Tibial nerve (tissue), 4 donors: ENCODE measurements at regions not wholly inside any gene's neighbourhood (a gene's known extent, or its start where the extent isn't known, plus 50 kb on each side); places are given as distances from the start of the nearest gene placed in this dataset.

Source experiments
- EP300 ChIP-seq, 2 donors: sonication (generic); formaldehyde crosslinking; IDR thresholded peaks; one replicate each; pipeline ENCODE4 v1.6.1; 2017; ENCODE audit warnings: antibody characterized with exemption in 2 of 2, mild to moderate bottlenecking in 1 of 2
- POLR2A ChIP-seq, 2 donors: fragments of 450-650 bp; IDR thresholded peaks; one replicate each; pipeline ENCODE4 v1.6.1; 2017; ENCODE audit warnings: antibody characterized with exemption in 2 of 2, mild to moderate bottlenecking in 2 of 2, moderate library complexity in 2 of 2
- TF ChIP-seq, protein P1 (sequence below), 5 experiments: fragments of 200-600 bp in 3 of 5; fragments of 450-650 bp in 2 of 5; sonication (generic) in 3 of 5; IDR thresholded peaks; one replicate each; pipeline ENCODE4 v1.5.1; 2016 to 2019; ENCODE audit warnings: antibody characterized with exemption in 5 of 5, mild to moderate bottlenecking in 3 of 5, moderate library complexity in 2 of 5

DNA sequence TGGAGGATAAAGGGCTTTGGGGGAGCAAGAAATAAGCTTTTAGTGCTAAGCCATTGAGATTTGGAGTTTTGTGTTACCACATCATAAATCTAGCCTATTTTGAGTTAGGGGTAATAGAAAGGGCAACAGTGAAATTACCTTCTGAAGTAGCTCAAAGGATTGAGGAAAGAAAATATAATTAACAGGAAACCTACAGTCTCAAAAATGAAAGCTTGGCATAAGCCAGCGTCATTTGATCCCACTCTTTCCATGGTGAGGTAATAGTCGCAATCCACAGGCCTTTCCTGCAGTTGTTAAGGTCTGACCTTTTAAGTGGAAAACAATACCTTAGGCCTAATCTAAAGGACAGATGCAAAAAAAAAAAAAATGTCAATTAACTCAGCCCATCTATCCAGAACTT lies 182.7 kb downstream of the UXS1 start:
- TF ChIP-seq POLR2A (IDR thresholded peaks at IDR 0.05) (no peak), EP300 (IDR thresholded peaks at IDR 0.05) (no peak)
- TF ChIP-seq, protein P1, sequence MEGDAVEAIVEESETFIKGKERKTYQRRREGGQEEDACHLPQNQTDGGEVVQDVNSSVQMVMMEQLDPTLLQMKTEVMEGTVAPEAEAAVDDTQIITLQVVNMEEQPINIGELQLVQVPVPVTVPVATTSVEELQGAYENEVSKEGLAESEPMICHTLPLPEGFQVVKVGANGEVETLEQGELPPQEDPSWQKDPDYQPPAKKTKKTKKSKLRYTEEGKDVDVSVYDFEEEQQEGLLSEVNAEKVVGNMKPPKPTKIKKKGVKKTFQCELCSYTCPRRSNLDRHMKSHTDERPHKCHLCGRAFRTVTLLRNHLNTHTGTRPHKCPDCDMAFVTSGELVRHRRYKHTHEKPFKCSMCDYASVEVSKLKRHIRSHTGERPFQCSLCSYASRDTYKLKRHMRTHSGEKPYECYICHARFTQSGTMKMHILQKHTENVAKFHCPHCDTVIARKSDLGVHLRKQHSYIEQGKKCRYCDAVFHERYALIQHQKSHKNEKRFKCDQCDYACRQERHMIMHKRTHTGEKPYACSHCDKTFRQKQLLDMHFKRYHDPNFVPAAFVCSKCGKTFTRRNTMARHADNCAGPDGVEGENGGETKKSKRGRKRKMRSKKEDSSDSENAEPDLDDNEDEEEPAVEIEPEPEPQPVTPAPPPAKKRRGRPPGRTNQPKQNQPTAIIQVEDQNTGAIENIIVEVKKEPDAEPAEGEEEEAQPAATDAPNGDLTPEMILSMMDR (IDR thresholded peaks at IDR 0.05): no peak
